IMR-90 (cell line): ENCODE measurements at regions not wholly inside any gene's neighbourhood (a gene's known extent, or its start where the extent isn't known, plus 50 kb on each side); places are given as distances from the start of the nearest gene placed in this dataset.

Experiments
- ATAC-seq: fragments of 200-7000 bp; cut with Tn5 transposase; 2 replicates; pipeline ENCODE4 v1.9.1; 2020; ENCODE audit warnings: low read depth, mild to moderate bottlenecking, moderate library complexity
- BruUV-seq: library from RNA; stranded (reverse); fragments of 400-500 nt; replicated peaks from 2 replicates; lab custom pipeline; 2021; lab: Mats Ljungman, UMichigan
- CTCF ChIA-PET: fragments of 300-600 bp; formaldehyde crosslinking; extraction: SDS; loops from one replicate; lab custom pipeline; 2021; ENCODE audit warnings: antibody characterized with exemption; lab: Yijun Ruan, JAX
- POLR2A ChIA-PET: fragments of 300-600 bp; sonication (Branson Sonifier 250); formaldehyde crosslinking; loops from one replicate; lab custom pipeline; 2022; ENCODE audit warnings: antibody characterized with exemption; ENCODE audit not compliant: unreplicated experiment; lab: Charles Lee
- DNase-seq: peaks from one replicate; pipeline ENCODE4 v3.0.0; 2013
- H2AFZ ChIP-seq: replicated peaks from 2 replicates; pipeline ENCODE3; 2013; ENCODE audit warnings: low read length, mild to moderate bottlenecking; ENCODE audit not compliant: poor library complexity
- H2AK5ac ChIP-seq: 2 replicates; pipeline ENCODE4 v1.6.1; 2013; ENCODE audit warnings: low read depth, low read length, inconsistent platforms
- H2AK9ac ChIP-seq: replicated peaks from 2 replicates; pipeline ENCODE3; 2013; ENCODE audit warnings: mild to moderate bottlenecking, low read depth, low read length, moderate library complexity; ENCODE audit not compliant: poor library complexity
- H2BK120ac ChIP-seq: 2 replicates; pipeline ENCODE4 v1.6.1; 2013; ENCODE audit warnings: low read depth, low read length, inconsistent platforms
- H2BK15ac ChIP-seq: 3 replicates; pipeline ENCODE4 v1.6.1; 2013; ENCODE audit warnings: low read depth, low read length, inconsistent platforms
- H2BK20ac ChIP-seq: 2 replicates; pipeline ENCODE4 v1.6.1; 2013; ENCODE audit warnings: low read depth, mild to moderate bottlenecking, inconsistent platforms, low read length, moderate library complexity
- H2BK5ac ChIP-seq: 2 replicates; pipeline ENCODE4 v1.6.1; 2013; ENCODE audit warnings: mild to moderate bottlenecking, low read depth, low read length, inconsistent platforms; ENCODE audit not compliant: poor library complexity, severe bottlenecking
- H3K14ac ChIP-seq: replicated peaks from 2 replicates; pipeline ENCODE4 v1.6.1; 2013; ENCODE audit warnings: low read depth, low read length, inconsistent platforms
- H3K18ac ChIP-seq: 2 replicates; pipeline ENCODE4 v1.6.1; 2013; ENCODE audit warnings: low read depth, low read length, control low read depth
- H3K23ac ChIP-seq: 2 replicates; pipeline ENCODE4 v1.6.1; 2013; ENCODE audit warnings: low read depth, low read length, inconsistent platforms
- H3K27ac ChIP-seq: 2 replicates; pipeline ENCODE4 v1.5.1; 2013; ENCODE audit warnings: mild to moderate bottlenecking, control low read depth, low read length; ENCODE audit not compliant: insufficient read depth
- H3K27me3 ChIP-seq: 2 replicates; pipeline ENCODE4 v1.6.1; 2013; ENCODE audit warnings: low read length; ENCODE audit not compliant: control insufficient read depth, insufficient read depth
- H3K36me3 ChIP-seq: 2 replicates; pipeline ENCODE4 v1.6.1; 2013; ENCODE audit warnings: low read length, mixed read lengths; ENCODE audit not compliant: control insufficient read depth, insufficient read depth
- H3K4ac ChIP-seq: 2 replicates; pipeline ENCODE4 v1.6.1; 2013; ENCODE audit warnings: low read depth, low read length, inconsistent platforms
- H3K4me1 ChIP-seq: 2 replicates; pipeline ENCODE4 v1.6.1; 2013; ENCODE audit warnings: low read length, mixed read lengths; ENCODE audit not compliant: control insufficient read depth, insufficient read depth
- H3K4me2 ChIP-seq: 2 replicates; pipeline ENCODE4 v1.6.1; 2013; ENCODE audit warnings: low read depth, mild to moderate bottlenecking, control low read depth, low read length, moderate library complexity
- H3K4me3 ChIP-seq: 2 replicates; pipeline ENCODE4 v1.5.1; 2013; ENCODE audit warnings: low read depth, mild to moderate bottlenecking, control low read depth, low read length, moderate library complexity; ENCODE audit not compliant: insufficient read depth
- H3K56ac ChIP-seq: 2 replicates; pipeline ENCODE4 v1.6.1; 2013; ENCODE audit warnings: low read length, inconsistent platforms; ENCODE audit not compliant: insufficient read depth; ENCODE audit errors: extremely low read depth
- H3K79me1 ChIP-seq, 2 experiments: 2 replicates each; pipeline ENCODE4 v1.6.1; 2013; ENCODE audit warnings: low read length in 2 of 2, inconsistent platforms in 1 of 2, low read depth in 1 of 2
- H3K9ac ChIP-seq: 2 replicates; pipeline ENCODE4 v1.6.1; 2013; ENCODE audit warnings: low read depth, low read length, control low read depth
- H3K9me1 ChIP-seq: 2 replicates; pipeline ENCODE4 v1.6.1; 2013; ENCODE audit warnings: low read length, inconsistent platforms; ENCODE audit not compliant: insufficient read depth
- H3K9me3 ChIP-seq: 2 replicates; pipeline ENCODE4 v1.6.1; 2013; ENCODE audit warnings: low read length; ENCODE audit not compliant: control insufficient read depth, insufficient read depth
- H4K20me1 ChIP-seq: 2 replicates; pipeline ENCODE4 v1.6.1; 2013; ENCODE audit warnings: low read length, inconsistent platforms; ENCODE audit not compliant: insufficient read depth
- H4K5ac ChIP-seq: 2 replicates; pipeline ENCODE4 v1.6.1; 2013; ENCODE audit warnings: mild to moderate bottlenecking, low read depth, low read length, control low read depth
- H4K8ac ChIP-seq, 2 experiments: 2 replicates each; pipeline ENCODE4 v1.6.1; 2013; ENCODE audit warnings: low read depth in 2 of 2, low read length in 2 of 2, control low read depth in 1 of 2, inconsistent platforms in 1 of 2
- H4K91ac ChIP-seq: 2 replicates; pipeline ENCODE4 v1.6.1; 2013; ENCODE audit warnings: low read depth, low read length, inconsistent platforms; ENCODE audit not compliant: insufficient read depth
- BHLHE40 ChIP-seq: fragments of 150-350 bp; IDR thresholded peaks from 2 replicates; pipeline ENCODE4 v1.6.1; 2016; ENCODE audit warnings: mild to moderate bottlenecking, low read depth, low read length
- CEBPB ChIP-seq: IDR thresholded peaks from 2 replicates; pipeline ENCODE4 v1.6.1; 2012; ENCODE audit warnings: low read depth, low read length, improper control_type of control experiment
- CHD1 ChIP-seq: IDR thresholded peaks from 2 replicates; pipeline ENCODE4 v1.6.1; 2012; ENCODE audit warnings: low read depth, low read length, improper control_type of control experiment
- CTCF ChIP-seq: conservative IDR thresholded peaks from 2 replicates; pipeline ENCODE4 v1.5.1; 2012; ENCODE audit warnings: mild to moderate bottlenecking, low read depth, low read length, improper control_type of control experiment
- ELK1 ChIP-seq: fragments of 150-350 bp; IDR thresholded peaks from 2 replicates; pipeline ENCODE4 v1.6.1; 2016; ENCODE audit warnings: low read depth, mild to moderate bottlenecking, low read length, moderate library complexity, borderline replicate concordance
- FOS ChIP-seq: fragments of 150-350 bp; IDR thresholded peaks from 2 replicates; pipeline ENCODE4 v1.6.1; 2016; ENCODE audit warnings: low read depth, low read length
- MAFK ChIP-seq: IDR thresholded peaks from 2 replicates; pipeline ENCODE4 v1.6.1; 2012; ENCODE audit warnings: low read depth, low read length, improper control_type of control experiment
- MAZ ChIP-seq: IDR thresholded peaks from 2 replicates; pipeline ENCODE4 v1.6.1; 2012; ENCODE audit warnings: low read depth, mild to moderate bottlenecking, low read length, improper control_type of control experiment, moderate library complexity, borderline replicate concordance
- MXI1 ChIP-seq: IDR thresholded peaks from 2 replicates; pipeline ENCODE4 v1.6.1; 2012; ENCODE audit warnings: low read depth, mild to moderate bottlenecking, low read length, moderate library complexity, borderline replicate concordance
- NFE2L2 ChIP-seq: fragments of 150-350 bp; IDR thresholded peaks from 2 replicates; pipeline ENCODE4 v1.6.1; 2016; ENCODE audit warnings: low read depth, mild to moderate bottlenecking, low read length
- POLR2A ChIP-seq: IDR thresholded peaks from 2 replicates; pipeline ENCODE4 v1.6.1; 2012; ENCODE audit warnings: mild to moderate bottlenecking, low read depth, low read length
- RAD21 ChIP-seq: IDR thresholded peaks from 2 replicates; pipeline ENCODE4 v1.6.1; 2012; ENCODE audit warnings: low read length, improper control_type of control experiment
- RCOR1 ChIP-seq: IDR thresholded peaks from 2 replicates; pipeline ENCODE4 v1.6.1; 2012; ENCODE audit warnings: mild to moderate bottlenecking, low read length, improper control_type of control experiment; ENCODE audit not compliant: insufficient replicate concordance
- RFX5 ChIP-seq: IDR thresholded peaks from 2 replicates; pipeline ENCODE4 v1.8.0; 2012; ENCODE audit warnings: low read depth, mild to moderate bottlenecking, low read length, moderate library complexity
- SMC3 ChIP-seq: fragments of 150-350 bp; IDR thresholded peaks from 2 replicates; pipeline ENCODE4 v1.6.1; 2016; ENCODE audit warnings: low read depth, mild to moderate bottlenecking, antibody characterized with exemption, low read length, moderate library complexity
- USF2 ChIP-seq: fragments of 150-350 bp; IDR thresholded peaks from 2 replicates; pipeline ENCODE4 v1.6.1; 2017; ENCODE audit warnings: mild to moderate bottlenecking, antibody characterized with exemption, low read length, low read depth
- WGBS, 2 experiments: methylation state at CpG; one replicate each; pipeline versions ENCODE4 v1.1.5 to v1.1.7; 2013; ENCODE audit warnings: missing lambda C conversion rate in 2 of 2; ENCODE audit not compliant: insufficient read length in 1 of 2; ENCODE audit errors: extremely low coverage in 2 of 2; 5-methylcytosine and 5-hydroxymethylcytosine counted together
- dilution Hi-C: fragments of 300-500 bp; cut with HindIII; formaldehyde crosslinking; loops from one replicate; pipeline ENCODE4 v1.14.3; 2018; ENCODE audit warnings: low sequenced_read_pairs; ENCODE audit not compliant: unreplicated experiment
- in situ Hi-C: fragments of 300-500 bp; cut with MboI; formaldehyde crosslinking; loops from 3 replicates; pipeline ENCODE4 v1.14.3; 2019; ENCODE audit warnings: low sequenced_read_pairs, inconsistent platforms, mixed read lengths
- intact Hi-C: fragments of 100-400 bp; cut with micrococcal nuclease; formaldehyde crosslinking; loops from 2 replicates; pipeline ENCODE4 v1.10.0; 2022

GRCh38 chr2:138838851-138839620 is 58.8 kb upstream of the NXPH2 start:
- H2AK9ac ChIP-seq: no peak overlapping the region
- no peak overlapping the region for H3K4me2 ChIP-seq
- ChIA-PET POLR2A (no interaction called here), CTCF (interaction anchor here (0.6 to 1.6 kb wide), 2 partner anchors 12 to 390 kb away, joined by 3 to 5 read pairs; no protein-coding TSS in a partner anchor)
- H4K20me1 ChIP-seq: no peaks in the 10 kb centered on the region
- TF ChIP-seq FOS (no peak), MXI1 (no peak), CHD1 (no peak), USF2 (no peak), POLR2A (no peak), CTCF (no peak), MAZ (no peak), CEBPB (no peak), RAD21 (no peak), ELK1 (no peak), RFX5 (no peak), NFE2L2 (no peak), RCOR1 (no peak), MAFK (no peak), SMC3 (no peak), BHLHE40 (no peak)
- no peak overlapping the region for H3K56ac ChIP-seq
- H2BK20ac ChIP-seq: no peak overlapping the region
- no peaks in the 10 kb centered on the region for H3K9me3 ChIP-seq
- no peak overlapping the region for H4K5ac ChIP-seq
- no peaks in the 10 kb centered on the region for H3K4me1 ChIP-seq
- no peak overlapping the region for H4K91ac ChIP-seq
- H3K4ac ChIP-seq: no peak overlapping the region
- H3K9ac ChIP-seq: no peak overlapping the region
- H3K27me3 ChIP-seq: no peaks in the 10 kb centered on the region
- H3K79me1 ChIP-seq: no peaks in the 10 kb centered on the region
- ATAC-seq: no peak
- WGBS, 2 experiments: no CpG with 5 or more reads among the region's 6 CpGs
- H2BK120ac ChIP-seq: no peak overlapping the region
- no peak for DNase-seq
- intact Hi-C loops (no loop called here), dilution Hi-C loops (no loop called here), in situ Hi-C loops (loop anchor here (25.0 kb wide), 1 partner anchor 952 kb away; no protein-coding TSS in a partner anchor)
- no peak overlapping the region for H3K23ac ChIP-seq
- H3K27ac ChIP-seq: no peak overlapping the region
- no peak overlapping the region for H2BK5ac ChIP-seq
- BruUV-seq: no TSS peak
- no peak overlapping the region for H2AK5ac ChIP-seq
- no peak overlapping the region for H3K4me3 ChIP-seq
- no peak overlapping the region for H3K18ac ChIP-seq
- H3K14ac ChIP-seq: no peak overlapping the region
- H2BK15ac ChIP-seq: no peak overlapping the region
- H4K8ac ChIP-seq: no peak overlapping the region
- no peak overlapping the region for H2AFZ ChIP-seq
- H3K9me1 ChIP-seq: no peaks in the 10 kb centered on the region
- no peaks in the 10 kb centered on the region for H3K36me3 ChIP-seq
